ENCODE measurements at regions not wholly inside any gene's neighbourhood (a gene's known extent, or its start where the extent isn't known, plus 50 kb on each side); places are given as distances from the start of the nearest gene placed in this dataset.

- ATAC-seq (no peak), DNase-seq (ENCODE audit: low spot score) (no peak)
- Mint-ChIP-seq H3K36me3 (peaks cover 12% of the 10 kb centered on the region), H3K27me3 (ENCODE audit: low read depth) (peaks cover 2% of the 10 kb centered on the region; the same call in 1 of the 2 replicates), H3K27ac (no peak overlapping the region), H3K9me3 (peaks cover 48% of the 10 kb centered on the region), H3K4me3 (no peak overlapping the region), H3K4me1 (peaks cover 28% of the 10 kb centered on the region)
- ChIA-PET POLR2A (no interaction called here), CTCF (interaction anchor here (1.4 kb wide), 1 partner anchor 27 kb away, joined by 3 read pairs; no protein-coding TSS in a partner anchor)
- TF ChIP-seq FOXK1 (CRISPR knock-in tag; IDR thresholded peaks at IDR 0.05), result no peak
- TF ChIP-seq ZNF532 (CRISPR knock-in tag; IDR thresholded peaks at IDR 0.05; ENCODE audit: borderline replicate concordance), result no peak
- TF ChIP-seq ZNF671 (CRISPR knock-in tag; IDR thresholded peaks at IDR 0.05), result no peak
- TF ChIP-seq ESRRA (CRISPR knock-in tag; IDR thresholded peaks at IDR 0.05; ENCODE audit: borderline replicate concordance), result no peak
- no peak for TF ChIP-seq ZNF263 (CRISPR knock-in tag; IDR thresholded peaks at IDR 0.05; ENCODE audit: low read depth)
- TF ChIP-seq AR (CRISPR knock-in tag; IDR thresholded peaks at IDR 0.05), result no peak
These were observed 241.1 kb upstream of the KLF3 start for GRCh38 chr4:38422850-38423249.

GRCh38 chr4:38424151-38424871, 239.7 kb upstream of the KLF3 start:
- TF ChIP-seq TEAD1 (CRISPR knock-in tag; IDR thresholded peaks at IDR 0.05) (peak; percentile 31; the same call in 1 of the 2 replicates), TP53 (CRISPR knock-in tag; IDR thresholded peaks at IDR 0.05) (no peak), ERG (CRISPR knock-in tag; IDR thresholded peaks at IDR 0.05) (0 out of 2 replicates have a peak, but pooled peaks have one; percentile 66), GABPB1 (CRISPR knock-in tag; IDR thresholded peaks at IDR 0.05) (peak; percentile 50; the same call in 1 of the 2 replicates), SMAD4 (CRISPR knock-in tag; IDR thresholded peaks at IDR 0.05) (no peak), ZNF281 (CRISPR knock-in tag; IDR thresholded peaks at IDR 0.05) (0 out of 2 replicates have a peak, but pooled peaks have one; percentile 48)
- DNase-seq (ENCODE audit: low spot score), result peak; percentile 67
- Mint-ChIP-seq H3K4me3 (peak overlapping the region; percentile 25; the same call in 1 of the 2 replicates), H3K27me3 (ENCODE audit: low read depth) (peaks cover 2% of the 10 kb centered on the region; the same call in 1 of the 2 replicates), H3K9me3 (peaks cover 33% of the 10 kb centered on the region), H3K27ac (peak overlapping the region; percentile 74), H3K4me1 (peaks cover 28% of the 10 kb centered on the region), H3K36me3 (peaks cover 12% of the 10 kb centered on the region)
- POLR2A ChIA-PET, result no interaction called here
- CTCF ChIA-PET, result interaction anchor here (0.6 to 0.7 kb wide), 3 partner anchors 150 to 975 kb away, joined by 3 to 4 read pairs (median 4); no protein-coding TSS in a partner anchor
- ATAC-seq, result peak; percentile 99
